Inflammatory macrophage treated with lipopolysaccharide for 4 hours (primary cell): ENCODE measurements at regions not wholly inside any gene's neighbourhood (a gene's known extent, or its start where the extent isn't known, plus 50 kb on each side); places are given as distances from the start of the nearest gene placed in this dataset.
"Not testable (repeated sequence)": the region's sequence is repeated elsewhere in the genome, so short reads cannot be mapped to it uniquely, and the experiment has no call there.

Experiments used
- DNase-seq: peaks from one replicate; pipeline ENCODE4 v3.0.0-alpha.2; 2020

GRCh38 chr14:28577711-28578131 lies 188.9 kb upstream of the FOXG1 start:
- DNase-seq: no peak

- DNase-seq: no peak
These were observed 181.6 kb upstream of the FOXG1 start for GRCh38 chr14:28584951-28585350.

- DNase-seq: no peak
These were observed 176.8 kb upstream of the FOXG1 start for GRCh38 chr14:28589792-28590191.

GRCh38 chr14:28596391-28596790 lies 170.2 kb upstream of the FOXG1 start:
- DNase-seq: no peak

GRCh38 chr14:28599191-28599590 lies 167.4 kb upstream of the FOXG1 start:
- no peak for DNase-seq

DNA sequence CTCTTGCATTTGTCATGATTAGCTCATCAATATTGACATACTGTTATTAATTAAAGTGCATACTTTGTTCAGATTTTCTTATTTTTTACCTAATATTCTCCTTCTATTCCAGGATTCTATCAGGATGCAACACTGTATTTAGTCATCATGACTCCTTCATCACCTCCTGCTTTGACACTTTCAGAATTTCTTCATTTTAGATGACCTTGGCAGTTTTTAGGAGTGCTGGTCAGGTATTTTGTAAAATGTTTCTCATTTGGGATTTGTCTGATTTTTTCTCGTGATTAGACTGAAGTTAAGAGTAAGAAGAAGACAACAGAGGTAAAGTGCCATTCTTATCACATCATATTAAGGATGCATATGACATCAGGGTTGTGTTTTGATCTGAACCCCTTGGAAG lies 167.0 kb upstream of the FOXG1 start:
- no peak for DNase-seq

DNA sequence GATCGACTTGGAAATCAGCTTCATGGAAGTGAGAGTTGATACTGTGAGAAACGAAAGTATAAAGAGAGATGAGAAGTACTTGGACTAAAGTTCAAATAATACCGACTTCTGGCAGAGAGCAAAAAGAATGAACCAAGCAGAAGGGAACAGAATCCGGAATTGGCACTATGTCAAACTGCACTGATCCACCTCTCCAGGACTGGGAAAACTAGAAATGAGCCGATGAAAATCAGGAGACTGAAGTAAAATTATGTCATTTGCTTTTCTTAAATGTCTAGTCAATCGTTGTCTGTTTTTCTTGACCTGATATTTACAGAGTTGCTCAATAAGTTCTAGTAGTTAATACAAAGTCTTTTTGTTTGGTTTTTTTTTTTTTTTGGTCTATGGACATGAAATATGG lies 163.0 kb upstream of the FOXG1 start:
- no peak for DNase-seq

GRCh38 chr14:28607661-28608060 lies 158.9 kb upstream of the FOXG1 start:
- DNase-seq: no peak

DNA sequence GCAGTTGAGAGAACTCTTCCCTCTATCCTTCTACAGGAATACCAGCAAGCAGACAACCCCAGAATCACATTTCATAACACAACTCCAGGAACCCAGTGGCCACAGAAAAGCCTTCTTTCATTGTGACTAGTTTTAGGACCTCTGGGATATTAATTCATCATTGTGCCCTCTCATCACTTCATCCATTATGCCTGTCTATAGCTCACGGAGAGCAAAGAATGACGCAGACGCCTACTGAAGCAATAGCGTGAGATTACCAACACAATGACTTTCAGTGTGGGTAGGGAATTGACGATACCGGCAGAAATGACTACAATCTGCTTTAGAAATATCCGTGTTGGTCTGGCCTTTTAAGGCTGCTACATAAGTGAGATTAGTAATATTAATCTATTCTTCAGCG lies 158.1 kb upstream of the FOXG1 start:
- no peak for DNase-seq

DNA sequence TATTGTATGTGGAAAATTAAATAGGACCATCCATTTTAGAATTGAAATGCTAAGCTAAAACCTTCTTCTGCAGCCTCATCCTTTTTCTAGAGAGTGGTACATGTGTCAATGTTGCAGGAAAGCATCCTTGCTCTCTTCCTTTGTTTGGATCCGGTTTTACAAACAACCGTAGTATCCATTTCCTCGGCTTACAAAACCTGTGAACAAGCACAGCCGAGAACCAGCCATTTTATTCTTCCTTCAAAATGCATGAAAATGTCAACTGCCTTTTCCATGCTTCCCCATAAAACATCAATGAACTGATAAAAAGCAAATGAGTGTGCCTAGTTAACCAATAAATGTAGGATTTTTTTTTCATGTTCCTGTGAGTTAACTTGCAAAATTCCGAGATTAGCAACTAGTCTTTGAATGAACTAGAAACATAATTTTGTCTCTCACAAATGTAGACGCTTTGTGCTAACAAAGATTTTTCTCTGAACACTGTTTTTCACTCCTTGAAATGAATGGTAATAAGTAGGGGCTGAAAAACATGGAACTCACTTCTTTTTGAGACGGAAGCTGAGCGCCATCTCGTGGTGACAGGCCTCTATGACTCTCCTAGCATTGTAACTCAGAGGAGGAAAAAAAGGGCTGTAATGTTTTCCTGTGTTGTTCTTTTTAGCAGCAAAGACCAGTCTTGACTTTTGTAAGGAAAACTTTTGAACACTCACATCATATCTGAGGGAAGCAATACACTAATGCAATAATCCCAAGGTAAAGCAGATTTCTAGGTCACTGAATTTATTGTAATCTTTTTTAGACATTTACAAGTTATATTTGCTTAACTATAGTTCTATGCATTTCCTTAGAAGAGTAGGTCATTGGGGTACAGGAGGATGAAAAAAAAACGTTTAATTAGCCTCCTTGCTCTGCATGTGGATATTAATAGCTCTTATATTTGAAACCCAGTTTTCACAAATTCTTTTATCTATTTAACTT lies 157.4 kb upstream of the FOXG1 start:
- DNase-seq: peak; percentile 37

DNA sequence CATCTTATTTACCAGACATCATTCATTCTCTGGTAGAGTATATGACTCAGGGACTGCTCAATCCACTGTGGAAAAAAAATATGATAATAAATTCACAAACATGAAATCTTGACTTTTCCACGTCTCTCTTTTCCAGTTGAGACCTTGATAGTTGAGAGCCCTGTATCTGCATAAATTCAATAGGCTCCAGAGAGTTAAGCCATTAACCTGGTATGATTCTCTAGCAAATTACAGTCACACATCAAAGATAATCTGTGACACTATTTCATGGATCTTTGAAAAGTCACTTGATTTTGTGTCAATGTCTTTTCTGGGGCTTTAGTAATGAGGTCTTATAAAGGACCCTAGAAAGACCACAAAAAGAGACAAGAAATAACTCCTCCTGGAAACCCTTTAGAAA lies 154.2 kb upstream of the FOXG1 start:
- DNase-seq: no peak

DNA sequence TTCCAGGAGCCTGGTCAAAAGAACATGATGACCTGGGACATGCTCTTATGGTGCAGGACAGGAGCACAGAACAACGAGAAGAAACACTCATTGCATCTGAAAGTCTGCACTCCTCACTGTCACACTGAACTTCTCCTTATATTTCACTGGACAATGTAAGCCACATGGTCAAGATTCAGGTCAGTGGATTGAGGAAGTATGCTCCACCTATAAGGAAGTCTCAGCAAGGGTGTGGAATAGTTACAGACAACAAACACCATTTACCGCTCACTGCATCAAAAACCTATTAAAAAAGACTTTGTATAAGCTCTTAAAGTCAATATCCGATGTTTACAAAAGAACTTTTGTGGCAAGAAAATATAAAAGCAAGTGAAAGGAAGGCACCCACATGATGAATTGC lies 153.1 kb upstream of the FOXG1 start:
- no peak for DNase-seq

DNA sequence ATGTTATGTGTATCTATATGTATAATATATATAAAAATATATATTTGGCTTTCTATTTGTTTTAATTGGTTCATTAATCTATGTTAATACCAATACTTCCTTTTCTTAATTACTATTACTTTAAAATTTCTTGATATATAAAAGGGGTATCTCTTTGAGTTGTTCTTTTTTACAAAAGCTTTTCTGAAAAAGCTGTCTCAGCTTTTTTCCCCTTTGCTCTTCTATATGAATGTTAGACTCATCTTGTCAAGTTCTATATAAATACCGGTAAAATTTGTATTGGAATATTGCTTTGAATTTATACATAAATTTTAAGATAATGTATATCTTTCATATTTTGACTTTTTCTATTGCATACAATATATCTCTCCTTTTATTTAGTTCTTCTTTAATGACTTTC lies 139.8 kb upstream of the FOXG1 start:
- DNase-seq: no peak

GRCh38 chr14:28629328-28630004 lies 137.1 kb upstream of the FOXG1 start:
- no peak for DNase-seq

DNA sequence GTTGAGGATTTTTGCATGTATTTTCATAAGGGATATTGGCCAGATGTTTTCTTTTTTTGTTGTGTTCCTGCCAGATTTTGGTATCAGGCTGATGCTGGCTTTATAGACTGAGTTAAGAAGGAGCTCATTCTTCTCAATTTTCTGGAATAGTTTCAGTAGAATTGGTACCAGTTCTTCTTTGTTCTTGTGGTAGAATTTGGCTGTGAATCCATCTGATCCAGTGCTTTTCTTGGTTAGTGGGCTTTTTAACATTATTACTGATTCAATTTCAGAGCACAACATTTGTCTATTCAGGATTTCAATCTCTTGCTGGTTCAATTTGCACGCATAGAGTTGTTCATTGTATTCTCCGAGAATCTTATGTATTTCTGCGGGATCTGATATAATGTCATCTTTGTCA lies 136.5 kb upstream of the FOXG1 start:
- DNase-seq: no peak

DNA sequence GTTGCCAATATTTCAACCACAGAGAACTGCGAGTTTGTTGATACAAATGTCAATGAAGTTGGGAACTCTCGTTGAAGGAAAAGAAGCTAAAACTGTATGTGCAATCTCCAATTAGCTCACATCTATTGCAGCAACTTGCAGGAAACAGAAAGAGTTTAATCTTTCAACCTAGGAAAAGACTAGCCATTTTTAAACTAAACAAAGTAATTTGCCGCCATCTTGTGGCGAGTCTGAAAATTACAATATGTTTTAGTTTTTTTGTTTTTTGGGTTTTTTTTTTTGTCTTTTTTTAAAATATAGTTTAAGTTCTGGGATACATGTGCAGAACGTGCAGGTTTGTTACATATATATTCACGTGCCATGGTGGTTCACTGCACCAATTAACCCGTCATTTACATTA lies 131.2 kb upstream of the FOXG1 start:
- DNase-seq: peak; percentile 39

GRCh38 chr14:28635816-28636215 lies 130.8 kb upstream of the FOXG1 start:
- not testable (repeated sequence) for DNase-seq

GRCh38 chr14:28641189-28641588 lies 125.4 kb upstream of the FOXG1 start:
- not testable (repeated sequence) for DNase-seq

DNA sequence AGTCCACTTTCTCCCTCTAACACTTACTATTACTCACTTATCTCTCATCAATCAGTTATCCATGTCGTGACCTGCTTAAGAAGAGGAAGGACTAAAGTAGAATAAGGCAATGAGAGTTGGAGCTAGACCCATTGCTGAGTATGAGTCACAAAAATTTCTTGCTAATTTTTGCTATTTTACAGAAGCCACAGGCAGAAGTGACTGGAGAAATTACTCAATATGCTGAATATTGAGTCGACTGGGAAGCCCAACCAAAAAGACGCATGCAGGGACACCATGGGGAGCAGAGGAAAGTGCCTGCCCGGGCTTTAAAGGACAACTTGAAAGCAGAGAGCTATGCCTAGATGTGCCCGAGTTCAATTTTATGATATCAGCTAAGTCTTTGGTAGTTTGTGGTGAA lies 115.4 kb upstream of the FOXG1 start:
- DNase-seq: no peak

GRCh38 chr14:28652782-28653181 lies 113.8 kb upstream of the FOXG1 start:
- DNase-seq: no peak

DNA sequence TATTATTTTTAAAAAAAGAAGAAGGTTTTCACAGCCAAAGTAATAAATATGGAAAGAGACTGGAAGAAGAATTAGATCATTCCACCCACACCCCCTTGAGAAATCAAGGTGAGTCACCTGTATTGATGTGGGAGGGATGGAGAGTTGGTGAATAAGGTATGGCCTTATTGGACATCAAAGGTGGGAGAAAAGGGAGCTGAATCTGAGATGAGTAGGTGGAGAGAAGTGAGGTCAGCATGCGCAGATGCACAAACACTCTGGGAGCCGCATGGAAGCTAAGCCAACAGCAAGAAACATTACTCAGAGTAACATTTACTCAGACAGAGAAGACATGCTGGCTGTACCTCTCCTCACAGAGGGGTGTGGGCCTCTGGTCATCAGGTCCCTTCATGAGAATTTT lies 113.1 kb upstream of the FOXG1 start:
- DNase-seq: no peak

DNA sequence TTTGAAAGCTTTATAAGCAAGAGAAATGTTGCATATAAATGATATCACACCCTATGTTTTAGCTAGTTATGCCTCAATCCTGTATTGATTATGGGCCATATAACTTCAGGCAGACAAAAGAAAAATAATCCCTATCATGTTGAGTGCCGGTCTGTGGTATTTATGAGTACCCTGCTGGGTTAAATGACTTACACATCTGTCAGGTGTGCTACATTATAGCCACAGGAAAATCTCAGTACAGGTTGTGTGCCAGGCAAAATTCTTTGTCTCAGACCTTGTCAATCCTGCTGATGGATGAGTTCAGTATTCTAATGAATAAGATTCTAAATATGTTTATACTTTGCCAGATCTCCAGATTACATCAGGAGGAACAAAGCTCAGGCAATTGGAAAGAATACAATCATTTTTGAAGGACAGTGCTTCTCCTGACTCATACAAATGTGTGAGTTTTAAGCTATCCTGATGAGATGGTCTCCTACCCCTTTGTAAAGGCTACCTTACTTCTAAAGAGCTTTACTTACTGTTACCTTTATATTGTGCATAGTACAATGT lies 109.8 kb upstream of the FOXG1 start:
- no peak for DNase-seq

- DNase-seq: no peak
These were observed 105.3 kb upstream of the FOXG1 start for GRCh38 chr14:28661171-28661772.

DNA sequence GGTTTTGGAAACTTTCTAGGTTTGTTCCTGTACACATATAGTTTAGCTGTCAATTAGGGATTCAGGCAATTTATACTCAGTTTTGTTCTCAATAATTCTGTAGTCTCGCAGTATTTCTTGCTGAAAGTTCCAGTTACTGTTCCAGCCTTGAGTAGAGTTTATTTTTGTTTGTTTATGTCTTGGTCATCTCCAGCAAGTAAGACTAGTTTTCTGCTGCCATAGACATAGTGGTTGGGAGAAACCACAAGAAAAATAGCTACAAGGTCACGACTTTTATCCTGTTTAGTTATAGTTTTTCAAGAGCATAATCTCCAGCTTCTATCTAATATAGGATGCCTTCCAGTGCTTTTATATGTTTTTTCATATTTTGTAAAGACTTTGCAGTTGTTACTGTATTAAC lies 99.6 kb upstream of the FOXG1 start:
- no peak for DNase-seq
